Esophagus squamous epithelium (tissue), 5 donors: ENCODE measurements at regions not wholly inside any gene's neighbourhood (a gene's known extent, or its start where the extent isn't known, plus 50 kb on each side); places are given as distances from the start of the nearest gene placed in this dataset.

Experiments used
- DNase-seq: peaks from one replicate; lab custom pipeline; 2025; lab: John Stamatoyannopoulos, UW
- H3K27ac ChIP-seq, 4 donors: fragments of 200-600 bp; sonication (generic); one replicate each; pipeline ENCODE4 v1.5.1; 2016 to 2019; ENCODE audit warnings: mild to moderate bottlenecking in 1 of 4
- H3K27me3 ChIP-seq, 4 donors: fragments of 200-600 bp; sonication (generic); 1 replicate in 3 of 4; 2 replicates in 1 of 4; pipeline versions ENCODE4 v1.5.1 to v1.6.0; 2017 to 2021; ENCODE audit warnings: antibody characterized with exemption in 1 of 4
- H3K36me3 ChIP-seq, 3 donors: fragments of 200-600 bp; sonication (generic); one replicate each; pipeline ENCODE4 v1.5.1; 2016 to 2019
- H3K4me1 ChIP-seq, 3 donors: fragments of 200-600 bp; sonication (generic); one replicate each; pipeline ENCODE4 v1.5.1; 2017 to 2019
- H3K4me3 ChIP-seq, 4 donors: fragments of 200-600 bp; sonication (generic); 1 replicate in 3 of 4; 2 replicates in 1 of 4; pipeline ENCODE4 v1.5.1; 2016 to 2019; ENCODE audit warnings: mild to moderate bottlenecking in 2 of 4, moderate library complexity in 1 of 4
- H3K9me3 ChIP-seq, 3 donors: fragments of 200-600 bp; sonication (generic); one replicate each; pipeline ENCODE4 v1.5.1; 2016 to 2019
- POLR2A ChIP-seq, 4 donors: fragments of 450-650 bp; IDR thresholded peaks; one replicate each; pipeline ENCODE4 v1.6.1; 2017; ENCODE audit warnings: antibody characterized with exemption in 4 of 4, mild to moderate bottlenecking in 4 of 4, moderate library complexity in 3 of 4
- WGBS, 2 donors: methylation state at CpG; one replicate each; pipeline ENCODE4 v1.1.5; 2018; 5-methylcytosine and 5-hydroxymethylcytosine counted together
- intact Hi-C: fragments of 100-400 bp; cut with DNase I; formaldehyde crosslinking; loops from one replicate; pipeline ENCODE4 v1.15.0; 2022
- TF ChIP-seq, protein P1 (sequence below), 6 experiments: fragments of 450-650 bp in 4 of 6; fragments of 200-600 bp in 2 of 6; sonication (generic) in 2 of 6; IDR thresholded peaks; one replicate each; pipeline ENCODE4 v1.5.1; 2016 to 2019; ENCODE audit warnings: antibody characterized with exemption in 6 of 6, mild to moderate bottlenecking in 4 of 6, moderate library complexity in 4 of 6
- donor health status: DM: yes; HTN: yes; CAD: no.

DNA sequence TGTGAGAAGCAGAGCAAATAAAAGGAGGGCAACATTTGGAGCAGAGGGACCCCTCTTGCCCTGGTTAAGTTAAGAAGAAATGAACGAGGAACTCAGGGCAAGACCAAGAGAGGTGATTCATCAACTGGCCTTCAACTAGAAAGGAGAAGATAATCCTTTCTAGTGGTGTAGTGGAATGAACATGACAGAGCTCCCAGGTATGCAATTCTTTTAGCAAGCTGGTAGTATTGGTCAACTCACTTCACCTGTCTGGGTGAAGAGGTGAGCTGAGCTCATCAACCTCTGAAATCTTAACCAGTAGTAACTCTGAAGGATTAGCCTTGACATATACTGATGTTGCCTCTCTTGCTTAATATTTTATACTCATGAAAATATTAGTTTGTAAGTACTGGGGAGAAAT, 1024.7 kb upstream of the GOT2 start:
- no peaks in the 10 kb centered on the region for H3K27me3 ChIP-seq
- H3K27ac ChIP-seq: no peak overlapping the region
- TF ChIP-seq, protein P1, sequence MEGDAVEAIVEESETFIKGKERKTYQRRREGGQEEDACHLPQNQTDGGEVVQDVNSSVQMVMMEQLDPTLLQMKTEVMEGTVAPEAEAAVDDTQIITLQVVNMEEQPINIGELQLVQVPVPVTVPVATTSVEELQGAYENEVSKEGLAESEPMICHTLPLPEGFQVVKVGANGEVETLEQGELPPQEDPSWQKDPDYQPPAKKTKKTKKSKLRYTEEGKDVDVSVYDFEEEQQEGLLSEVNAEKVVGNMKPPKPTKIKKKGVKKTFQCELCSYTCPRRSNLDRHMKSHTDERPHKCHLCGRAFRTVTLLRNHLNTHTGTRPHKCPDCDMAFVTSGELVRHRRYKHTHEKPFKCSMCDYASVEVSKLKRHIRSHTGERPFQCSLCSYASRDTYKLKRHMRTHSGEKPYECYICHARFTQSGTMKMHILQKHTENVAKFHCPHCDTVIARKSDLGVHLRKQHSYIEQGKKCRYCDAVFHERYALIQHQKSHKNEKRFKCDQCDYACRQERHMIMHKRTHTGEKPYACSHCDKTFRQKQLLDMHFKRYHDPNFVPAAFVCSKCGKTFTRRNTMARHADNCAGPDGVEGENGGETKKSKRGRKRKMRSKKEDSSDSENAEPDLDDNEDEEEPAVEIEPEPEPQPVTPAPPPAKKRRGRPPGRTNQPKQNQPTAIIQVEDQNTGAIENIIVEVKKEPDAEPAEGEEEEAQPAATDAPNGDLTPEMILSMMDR (IDR thresholded peaks at IDR 0.05): no peak
- no peak for TF ChIP-seq POLR2A (IDR thresholded peaks at IDR 0.05)
- DNase-seq: no peak
- no peak overlapping the region for H3K4me3 ChIP-seq
- WGBS, 2 donors: 21 to 56% methylated on average over 1 of the region's 1 CpG
- H3K36me3 ChIP-seq: no peaks in the 10 kb centered on the region
- no peaks in the 10 kb centered on the region for H3K9me3 ChIP-seq
- no peaks in the 10 kb centered on the region for H3K4me1 ChIP-seq
- intact Hi-C loops: no loop called here

DNA sequence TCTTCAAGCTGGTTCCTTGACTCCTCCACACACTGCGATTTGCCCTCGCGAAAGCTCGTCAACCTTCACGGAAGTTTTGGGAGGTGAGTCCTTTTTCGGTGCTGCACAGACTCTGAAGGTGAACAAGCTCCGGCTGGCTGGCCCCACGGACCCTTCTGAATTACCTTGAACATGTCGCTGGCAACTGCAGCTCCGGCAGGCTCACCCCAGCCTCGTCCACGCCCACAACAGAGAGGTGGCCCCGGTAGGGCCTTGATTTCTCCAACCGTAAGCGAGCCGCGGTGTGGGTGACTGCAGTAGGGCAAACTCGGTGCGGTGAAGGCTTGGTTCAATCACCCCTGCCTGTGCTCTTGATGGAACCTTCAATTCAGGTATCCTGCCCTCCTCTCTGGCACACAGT, 1020.7 kb upstream of the GOT2 start:
- intact Hi-C loops: no loop called here
- TF ChIP-seq, protein P1 (IDR thresholded peaks at IDR 0.05): no peak
- no peak for TF ChIP-seq POLR2A (IDR thresholded peaks at IDR 0.05)
- H3K36me3 ChIP-seq: no peaks in the 10 kb centered on the region
- DNase-seq: no peak
- H3K27ac ChIP-seq: no peak overlapping the region
- no peaks in the 10 kb centered on the region for H3K27me3 ChIP-seq
- 87 to 93% methylated on average over 9 to 11 of the region's 19 CpGs for WGBS, 2 donors
- no peak overlapping the region for H3K4me3 ChIP-seq
- H3K9me3 ChIP-seq: no peaks in the 10 kb centered on the region
- H3K4me1 ChIP-seq: no peaks in the 10 kb centered on the region

DNA sequence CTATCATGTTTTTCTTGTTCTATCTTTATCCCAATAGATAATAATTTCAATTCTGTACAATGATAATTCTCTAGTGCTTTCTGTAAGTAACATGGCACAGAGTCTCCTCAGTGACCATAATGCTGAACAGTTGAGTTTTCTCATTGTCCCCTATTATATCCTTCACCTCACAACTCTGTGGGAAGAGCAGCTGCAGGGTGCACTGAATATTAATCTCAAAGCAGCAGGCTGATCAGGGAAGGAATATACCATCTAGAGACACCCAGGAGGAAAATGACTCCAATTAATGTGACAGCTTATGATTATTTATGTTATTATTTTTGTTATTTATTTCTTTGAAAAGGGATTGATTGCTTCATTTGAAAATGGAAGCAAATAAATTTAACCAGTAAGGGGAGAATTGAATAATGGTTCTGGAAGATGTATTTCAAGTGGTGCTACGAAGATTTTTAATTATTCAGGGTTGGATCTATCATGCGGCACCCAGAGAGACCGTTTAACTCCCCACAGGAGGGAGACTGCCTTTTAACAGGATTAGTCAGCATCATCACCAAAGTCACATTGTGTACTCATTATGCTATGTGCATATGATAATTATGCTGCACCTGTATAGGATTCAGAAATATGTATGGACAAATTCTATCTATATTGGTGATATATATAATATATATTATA, 1015.7 kb upstream of the GOT2 start:
- H3K27me3 ChIP-seq: no peaks in the 10 kb centered on the region
- intact Hi-C loops: no loop called here
- TF ChIP-seq, protein P1 (IDR thresholded peaks at IDR 0.05): no peak
- TF ChIP-seq POLR2A (IDR thresholded peaks at IDR 0.05): no peak
- no peaks in the 10 kb centered on the region for H3K4me1 ChIP-seq
- no peaks in the 10 kb centered on the region for H3K9me3 ChIP-seq
- H3K4me3 ChIP-seq: no peak overlapping the region
- DNase-seq: no peak
- 86% methylated on average over 3 of the region's 3 CpGs for WGBS, 2 donors
- no peaks in the 10 kb centered on the region for H3K36me3 ChIP-seq
- no peak overlapping the region for H3K27ac ChIP-seq

DNA sequence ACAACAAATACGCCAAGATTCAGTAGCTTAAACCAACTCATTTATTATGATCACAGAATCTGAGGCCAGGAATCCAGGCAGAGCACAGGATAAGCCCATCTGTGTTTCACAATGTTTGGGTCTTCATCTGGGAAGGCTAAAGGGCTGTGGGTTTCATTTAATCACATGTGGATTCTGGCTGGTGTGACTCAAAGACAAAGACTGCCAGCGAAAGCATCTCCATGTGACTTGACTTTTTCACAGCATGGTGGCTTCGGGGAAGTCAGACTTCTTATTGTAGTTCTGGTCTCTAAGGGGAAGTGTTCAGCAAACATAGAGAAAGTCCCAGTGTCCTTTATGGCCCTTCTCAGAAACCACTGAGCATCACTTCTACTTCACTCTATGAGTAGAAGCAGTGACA, 1014.4 kb upstream of the GOT2 start:
- 85% methylated on average over 3 of the region's 3 CpGs for WGBS, 2 donors

DNA sequence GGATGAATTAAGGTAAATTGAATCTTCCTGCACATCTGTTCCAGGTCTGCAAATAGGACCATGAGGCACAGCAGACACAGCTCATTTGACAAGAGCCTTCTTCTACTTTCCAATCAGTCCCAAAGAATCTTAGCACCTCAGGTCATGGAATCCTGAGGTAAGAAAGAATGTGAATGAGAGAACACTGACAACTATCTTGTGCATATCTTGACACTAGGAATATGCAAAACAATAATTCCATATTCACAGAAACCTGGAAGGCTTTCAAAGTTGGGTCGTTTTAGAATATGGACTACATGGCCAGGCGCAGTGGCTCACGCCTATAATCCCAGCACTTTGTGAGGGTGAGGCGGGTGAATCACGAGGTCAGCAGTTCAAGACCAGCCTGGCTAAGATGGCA, 1009.4 kb upstream of the GOT2 start:
- TF ChIP-seq POLR2A (IDR thresholded peaks at IDR 0.05): no peak
- TF ChIP-seq, protein P1 (IDR thresholded peaks at IDR 0.05): no peak
- no peaks in the 10 kb centered on the region for H3K36me3 ChIP-seq

More for the DNA sequence above, 1014.4 kb upstream of the GOT2 start:
- H3K36me3 ChIP-seq: no peaks in the 10 kb centered on the region
- no peak for DNase-seq
- no peaks in the 10 kb centered on the region for H3K9me3 ChIP-seq
- no peak for TF ChIP-seq POLR2A (IDR thresholded peaks at IDR 0.05)
- TF ChIP-seq, protein P1 (IDR thresholded peaks at IDR 0.05): no peak
- no peak overlapping the region for H3K27ac ChIP-seq
- intact Hi-C loops: no loop called here
- H3K4me1 ChIP-seq: no peaks in the 10 kb centered on the region
- H3K27me3 ChIP-seq: no peaks in the 10 kb centered on the region
- H3K4me3 ChIP-seq: no peak overlapping the region

More for the DNA sequence above, 1009.4 kb upstream of the GOT2 start:
- no peaks in the 10 kb centered on the region for H3K9me3 ChIP-seq
- intact Hi-C loops: no loop called here
- H3K27ac ChIP-seq: no peak overlapping the region
- no peak overlapping the region for H3K4me3 ChIP-seq
- no peak for DNase-seq
- 81 to 89% methylated on average over 5 of the region's 5 CpGs for WGBS, 2 donors
- H3K27me3 ChIP-seq: no peaks in the 10 kb centered on the region
- no peaks in the 10 kb centered on the region for H3K4me1 ChIP-seq
